Neural cell (in vitro differentiated cells): ENCODE measurements at regions not wholly inside any gene's neighbourhood (a gene's known extent, or its start where the extent isn't known, plus 50 kb on each side); places are given as distances from the start of the nearest gene placed in this dataset.

Source experiments
- H2AFZ ChIP-seq: fragments of 200-600, 300-800 bp; sonication (generic), shearing (Covaris generic); 2 replicates; pipeline ENCODE4 v1.6.0; 2014; ENCODE audit warnings: low read depth, mild to moderate bottlenecking, antibody characterized with exemption, low read length, moderate library complexity
- H3F3A ChIP-seq: fragments of 200-600 bp; shearing (Covaris generic); 2 replicates; pipeline ENCODE4 v1.6.1; 2016; ENCODE audit warnings: mild to moderate bottlenecking, moderate library complexity, mixed read lengths, antibody characterized with exemption, low read length; ENCODE audit not compliant: insufficient read depth, poor library complexity, severe bottlenecking
- H3K27ac ChIP-seq: fragments of 200-600, 300-800 bp; sonication (generic), shearing (Covaris generic); 2 replicates; pipeline ENCODE4 v1.5.1; 2014; ENCODE audit warnings: mild to moderate bottlenecking, low read length, moderate library complexity
- H3K27me3 ChIP-seq: fragments of 300-800, 200-600 bp; sonication (generic), shearing (Covaris generic); 2 replicates; pipeline ENCODE4 v1.6.0; 2014; ENCODE audit warnings: mild to moderate bottlenecking, low read depth, low read length, moderate library complexity; ENCODE audit not compliant: insufficient read depth
- H3K36me3 ChIP-seq: fragments of 300-800, 200-600 bp; sonication (generic), shearing (Covaris generic); 2 replicates; pipeline ENCODE4 v1.5.1; 2014; ENCODE audit warnings: mild to moderate bottlenecking, antibody characterized with exemption, low read length, moderate library complexity; ENCODE audit not compliant: insufficient read depth
- H3K4me2 ChIP-seq: fragments of 300-800, 200-600 bp; sonication (generic), shearing (Covaris generic); 2 replicates; pipeline ENCODE4 v1.6.0; 2014; ENCODE audit warnings: mild to moderate bottlenecking, low read length
- H3K4me3 ChIP-seq: fragments of 300-800, 200-600 bp; sonication (generic), shearing (Covaris generic); 2 replicates; pipeline ENCODE4 v1.5.1; 2014; ENCODE audit warnings: mild to moderate bottlenecking, low read length, moderate library complexity
- H3K79me2 ChIP-seq: fragments of 200-600 bp; shearing (Covaris generic); replicated peaks from 2 replicates; pipeline ENCODE4 v1.6.0; 2014; ENCODE audit warnings: mild to moderate bottlenecking, low read length, moderate library complexity; ENCODE audit not compliant: insufficient read depth
- H3K9ac ChIP-seq: fragments of 300-800, 200-600 bp; sonication (generic), shearing (Covaris generic); 2 replicates; pipeline ENCODE4 v1.6.1; 2016; ENCODE audit warnings: mild to moderate bottlenecking, low read length, mixed read lengths
- H3K9me2 ChIP-seq: fragments of 200-600 bp; shearing (Covaris generic); 2 replicates; pipeline ENCODE4 v1.6.1; 2016; ENCODE audit warnings: mild to moderate bottlenecking, low read length, mixed read lengths; ENCODE audit not compliant: insufficient read depth
- H3K9me3 ChIP-seq: fragments of 200-600, 300-800 bp; sonication (generic), shearing (Covaris generic); 2 replicates; pipeline ENCODE4 v1.6.1; 2016; ENCODE audit warnings: mild to moderate bottlenecking, mixed run types, low read length, moderate library complexity, mixed read lengths
- H4K20me1 ChIP-seq: fragments of 200-600 bp; shearing (Covaris generic); 2 replicates; pipeline ENCODE4 v1.6.1; 2016; ENCODE audit warnings: mild to moderate bottlenecking, mixed run types; ENCODE audit not compliant: insufficient read depth
- EP300 ChIP-seq: fragments of 450-650 bp; conservative IDR thresholded peaks from 2 replicates; pipeline ENCODE4 v1.6.1; 2014; ENCODE audit warnings: antibody characterized with exemption, mild to moderate bottlenecking, moderate library complexity; ENCODE audit not compliant: poor library complexity, severe bottlenecking
- EZH2 ChIP-seq: fragments of 200-600, 300-800 bp; shearing (Covaris generic), sonication (generic); IDR thresholded peaks from 2 replicates; pipeline ENCODE4 v1.6.1; 2014; ENCODE audit warnings: antibody characterized with exemption, low read length, borderline replicate concordance, mild to moderate bottlenecking; ENCODE audit not compliant: insufficient read depth, poor library complexity, severe bottlenecking
- MXI1 ChIP-seq: fragments of 450-650 bp; conservative IDR thresholded peaks from 2 replicates; pipeline ENCODE4 v1.6.1; 2014; ENCODE audit warnings: antibody characterized with exemption, mild to moderate bottlenecking; ENCODE audit not compliant: poor library complexity, severe bottlenecking
- POLR2AphosphoS5 ChIP-seq: IDR thresholded peaks from 2 replicates; pipeline ENCODE4 v1.6.1; 2012
- RAD21 ChIP-seq: fragments of 450-650 bp; conservative IDR thresholded peaks from 2 replicates; pipeline ENCODE4 v1.6.1; 2014; ENCODE audit warnings: antibody characterized with exemption, mild to moderate bottlenecking, moderate library complexity
- SMC3 ChIP-seq: fragments of 450-650 bp; conservative IDR thresholded peaks from 2 replicates; pipeline ENCODE4 v1.6.1; 2014; ENCODE audit warnings: antibody characterized with exemption, mild to moderate bottlenecking, moderate library complexity; ENCODE audit not compliant: poor library complexity
- TAF1 ChIP-seq: IDR thresholded peaks from 2 replicates; pipeline ENCODE4 v1.6.1; 2012; ENCODE audit warnings: low read depth
- TF ChIP-seq, protein P1 (sequence below): fragments of 450-650 bp; IDR thresholded peaks from 2 replicates; pipeline ENCODE4 v1.5.1; 2014; ENCODE audit warnings: antibody characterized with exemption, mild to moderate bottlenecking, moderate library complexity; ENCODE audit not compliant: poor library complexity, severe bottlenecking
- TF ChIP-seq, protein P2 (sequence below): IDR thresholded peaks from 2 replicates; pipeline ENCODE4 v1.6.1; 2012; ENCODE audit warnings: borderline replicate concordance

DNA sequence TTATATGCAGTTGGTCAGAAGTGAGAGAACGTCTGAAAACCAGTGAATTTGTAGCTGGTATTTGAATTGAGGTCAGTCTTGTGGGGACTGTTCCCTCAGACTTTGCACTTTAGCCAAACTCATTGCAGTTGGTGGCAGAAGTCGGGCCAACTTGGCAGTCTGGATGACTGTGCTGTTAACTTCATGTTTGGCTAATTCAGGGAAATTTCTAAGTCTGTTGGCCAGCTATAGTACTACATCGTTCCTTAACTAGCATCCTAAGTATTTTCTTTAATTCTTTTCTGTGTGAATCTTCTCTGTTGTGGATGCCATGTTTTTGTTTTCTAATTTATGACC is 806.8 kb upstream of the GCFC2 start:
- H3K27me3 ChIP-seq = no peaks in the 10 kb centered on the region
- H3K9ac ChIP-seq = no peak overlapping the region
- no peak overlapping the region for H3K4me2 ChIP-seq
- no peaks in the 10 kb centered on the region for H4K20me1 ChIP-seq
- H3K27ac ChIP-seq = no peak overlapping the region
- no peaks in the 10 kb centered on the region for H3F3A ChIP-seq
- H3K79me2 ChIP-seq = no peaks in the 10 kb centered on the region
- H3K36me3 ChIP-seq = no peaks in the 10 kb centered on the region
- no peaks in the 10 kb centered on the region for H3K9me3 ChIP-seq
- TF ChIP-seq SMC3 = no peak
- no peak for TF ChIP-seq MXI1
- no peak for TF ChIP-seq EZH2
- TF ChIP-seq POLR2AphosphoS5 = no peak
- no peak for TF ChIP-seq RAD21
- TF ChIP-seq TAF1 = no peak
- TF ChIP-seq, protein P1, sequence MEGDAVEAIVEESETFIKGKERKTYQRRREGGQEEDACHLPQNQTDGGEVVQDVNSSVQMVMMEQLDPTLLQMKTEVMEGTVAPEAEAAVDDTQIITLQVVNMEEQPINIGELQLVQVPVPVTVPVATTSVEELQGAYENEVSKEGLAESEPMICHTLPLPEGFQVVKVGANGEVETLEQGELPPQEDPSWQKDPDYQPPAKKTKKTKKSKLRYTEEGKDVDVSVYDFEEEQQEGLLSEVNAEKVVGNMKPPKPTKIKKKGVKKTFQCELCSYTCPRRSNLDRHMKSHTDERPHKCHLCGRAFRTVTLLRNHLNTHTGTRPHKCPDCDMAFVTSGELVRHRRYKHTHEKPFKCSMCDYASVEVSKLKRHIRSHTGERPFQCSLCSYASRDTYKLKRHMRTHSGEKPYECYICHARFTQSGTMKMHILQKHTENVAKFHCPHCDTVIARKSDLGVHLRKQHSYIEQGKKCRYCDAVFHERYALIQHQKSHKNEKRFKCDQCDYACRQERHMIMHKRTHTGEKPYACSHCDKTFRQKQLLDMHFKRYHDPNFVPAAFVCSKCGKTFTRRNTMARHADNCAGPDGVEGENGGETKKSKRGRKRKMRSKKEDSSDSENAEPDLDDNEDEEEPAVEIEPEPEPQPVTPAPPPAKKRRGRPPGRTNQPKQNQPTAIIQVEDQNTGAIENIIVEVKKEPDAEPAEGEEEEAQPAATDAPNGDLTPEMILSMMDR = no peak
- no peak for TF ChIP-seq EP300
- TF ChIP-seq, protein P2, sequence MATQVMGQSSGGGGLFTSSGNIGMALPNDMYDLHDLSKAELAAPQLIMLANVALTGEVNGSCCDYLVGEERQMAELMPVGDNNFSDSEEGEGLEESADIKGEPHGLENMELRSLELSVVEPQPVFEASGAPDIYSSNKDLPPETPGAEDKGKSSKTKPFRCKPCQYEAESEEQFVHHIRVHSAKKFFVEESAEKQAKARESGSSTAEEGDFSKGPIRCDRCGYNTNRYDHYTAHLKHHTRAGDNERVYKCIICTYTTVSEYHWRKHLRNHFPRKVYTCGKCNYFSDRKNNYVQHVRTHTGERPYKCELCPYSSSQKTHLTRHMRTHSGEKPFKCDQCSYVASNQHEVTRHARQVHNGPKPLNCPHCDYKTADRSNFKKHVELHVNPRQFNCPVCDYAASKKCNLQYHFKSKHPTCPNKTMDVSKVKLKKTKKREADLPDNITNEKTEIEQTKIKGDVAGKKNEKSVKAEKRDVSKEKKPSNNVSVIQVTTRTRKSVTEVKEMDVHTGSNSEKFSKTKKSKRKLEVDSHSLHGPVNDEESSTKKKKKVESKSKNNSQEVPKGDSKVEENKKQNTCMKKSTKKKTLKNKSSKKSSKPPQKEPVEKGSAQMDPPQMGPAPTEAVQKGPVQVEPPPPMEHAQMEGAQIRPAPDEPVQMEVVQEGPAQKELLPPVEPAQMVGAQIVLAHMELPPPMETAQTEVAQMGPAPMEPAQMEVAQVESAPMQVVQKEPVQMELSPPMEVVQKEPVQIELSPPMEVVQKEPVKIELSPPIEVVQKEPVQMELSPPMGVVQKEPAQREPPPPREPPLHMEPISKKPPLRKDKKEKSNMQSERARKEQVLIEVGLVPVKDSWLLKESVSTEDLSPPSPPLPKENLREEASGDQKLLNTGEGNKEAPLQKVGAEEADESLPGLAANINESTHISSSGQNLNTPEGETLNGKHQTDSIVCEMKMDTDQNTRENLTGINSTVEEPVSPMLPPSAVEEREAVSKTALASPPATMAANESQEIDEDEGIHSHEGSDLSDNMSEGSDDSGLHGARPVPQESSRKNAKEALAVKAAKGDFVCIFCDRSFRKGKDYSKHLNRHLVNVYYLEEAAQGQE = no peak
- no peak overlapping the region for H2AFZ ChIP-seq
- no peaks in the 10 kb centered on the region for H3K9me2 ChIP-seq
- no peak overlapping the region for H3K4me3 ChIP-seq

DNA sequence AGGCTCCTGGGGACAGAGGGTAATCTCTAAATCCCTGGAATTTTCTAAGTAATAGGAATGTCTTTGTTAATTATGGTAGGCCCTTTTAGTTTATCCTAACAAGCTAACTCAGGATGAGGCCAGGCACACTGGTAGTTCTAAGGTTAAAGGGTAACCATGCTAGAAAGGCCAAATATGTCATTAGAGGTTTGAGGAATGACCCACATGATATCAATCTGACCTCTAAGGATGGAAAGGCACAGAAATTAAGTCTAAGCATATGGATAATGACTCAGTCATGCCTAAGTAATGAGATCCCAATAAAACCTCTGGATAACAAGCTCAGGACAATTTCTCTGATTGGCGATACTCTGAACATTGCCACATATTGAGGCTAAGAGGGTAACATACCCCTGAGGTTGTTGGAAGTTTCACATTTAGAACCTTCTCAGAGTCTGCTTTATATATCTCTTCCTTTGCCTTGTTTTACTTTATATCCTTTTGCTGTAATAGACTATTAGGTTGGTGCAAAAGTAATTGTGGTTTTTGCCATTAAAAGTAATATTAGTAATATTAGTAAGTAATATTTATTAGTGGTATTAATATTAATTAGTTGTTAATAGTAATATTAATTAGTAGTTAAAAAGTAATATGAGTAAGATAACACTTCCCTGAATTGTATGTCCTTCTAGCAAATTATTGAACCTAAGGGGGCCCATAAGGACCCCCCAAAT is 806.3 kb upstream of the GCFC2 start:
- TF ChIP-seq EP300 = no peak
- no peak for TF ChIP-seq EZH2
- TF ChIP-seq TAF1 = no peak
- TF ChIP-seq, protein P1 = no peak
- TF ChIP-seq, protein P2 = no peak
- no peak for TF ChIP-seq RAD21
- TF ChIP-seq SMC3 = no peak
- no peak for TF ChIP-seq MXI1
- H3K36me3 ChIP-seq = no peaks in the 10 kb centered on the region

More for the DNA sequence above, 806.3 kb upstream of the GCFC2 start:
- H2AFZ ChIP-seq = no peak overlapping the region
- no peak overlapping the region for H3K27ac ChIP-seq
- H3K4me2 ChIP-seq = no peak overlapping the region
- no peaks in the 10 kb centered on the region for H3K79me2 ChIP-seq
- H3F3A ChIP-seq = no peaks in the 10 kb centered on the region
- H4K20me1 ChIP-seq = no peaks in the 10 kb centered on the region
- no peak overlapping the region for H3K9ac ChIP-seq
- H3K4me3 ChIP-seq = no peak overlapping the region
- H3K9me2 ChIP-seq = no peaks in the 10 kb centered on the region
- H3K9me3 ChIP-seq = no peaks in the 10 kb centered on the region
- no peaks in the 10 kb centered on the region for H3K27me3 ChIP-seq
